ENCODE measurements at regions not wholly inside any gene's neighbourhood (a gene's known extent, or its start where the extent isn't known, plus 50 kb on each side); places are given as distances from the start of the nearest gene placed in this dataset.

- DNase-seq = no peak
These were observed 142.3 kb downstream of the HNMT start for GRCh38 chr2:138106606-138107005.

GRCh38 chr2:138107288-138107687 is 143.0 kb downstream of the HNMT start:
- no peak for DNase-seq

GRCh38 chr2:138110453-138111083 is 146.3 kb downstream of the HNMT start:
- DNase-seq = no peak

- DNase-seq = no peak
These were observed 148.3 kb downstream of the HNMT start for GRCh38 chr2:138112536-138112935.

- no peak for DNase-seq
These were observed 149.7 kb downstream of the HNMT start for GRCh38 chr2:138113871-138114525.

GRCh38 chr2:138115666-138116065 is 151.4 kb downstream of the HNMT start:
- DNase-seq = no peak

- no peak for DNase-seq
These were observed 152.2 kb downstream of the HNMT start for GRCh38 chr2:138116456-138116855.

- no peak for DNase-seq
These were observed 157.7 kb downstream of the HNMT start for GRCh38 chr2:138121666-138122661.

- DNase-seq = no peak
These were observed 158.6 kb downstream of the HNMT start for GRCh38 chr2:138122891-138123290.

GRCh38 chr2:138123741-138124140 is 159.5 kb downstream of the HNMT start:
- DNase-seq = no peak

- no peak for DNase-seq
These were observed 160.2 kb downstream of the HNMT start for GRCh38 chr2:138124521-138124920.

GRCh38 chr2:138125306-138126288 is 161.3 kb downstream of the HNMT start:
- no peak for DNase-seq

- DNase-seq = no peak
These were observed 167.8 kb downstream of the HNMT start for GRCh38 chr2:138132108-138132507.

GRCh38 chr2:138137949-138138348 is 173.7 kb downstream of the HNMT start:
- DNase-seq = no peak

GRCh38 chr2:138147796-138148195 is 183.5 kb downstream of the HNMT start:
- no peak for DNase-seq

GRCh38 chr2:138155304-138155703 is 191.0 kb downstream of the HNMT start:
- DNase-seq = no peak

- no peak for DNase-seq
These were observed 193.1 kb downstream of the HNMT start for GRCh38 chr2:138157372-138157771.

GRCh38 chr2:138170485-138170884 is 206.2 kb downstream of the HNMT start:
- no peak for DNase-seq

- no peak for DNase-seq
These were observed 207.0 kb downstream of the HNMT start for GRCh38 chr2:138171244-138171643.

- DNase-seq = no peak
These were observed 210.8 kb downstream of the HNMT start for GRCh38 chr2:138175066-138175465.

GRCh38 chr2:138176862-138177439 is 212.7 kb downstream of the HNMT start:
- DNase-seq = no peak

- no peak for DNase-seq
These were observed 213.4 kb downstream of the HNMT start for GRCh38 chr2:138177693-138178092.
